HG03442 (cell line): ENCODE measurements at regions not wholly inside any gene's neighbourhood (a gene's known extent, or its start where the extent isn't known, plus 50 kb on each side); places are given as distances from the start of the nearest gene placed in this dataset.

Experiments
- ATAC-seq: cut with Tn5 transposase; IDR thresholded peaks from one replicate; pipeline ENCODE4 v1.9.1; 2021; ENCODE audit warnings: mild to moderate bottlenecking, moderate library complexity; ENCODE audit not compliant: unreplicated experiment

DNA sequence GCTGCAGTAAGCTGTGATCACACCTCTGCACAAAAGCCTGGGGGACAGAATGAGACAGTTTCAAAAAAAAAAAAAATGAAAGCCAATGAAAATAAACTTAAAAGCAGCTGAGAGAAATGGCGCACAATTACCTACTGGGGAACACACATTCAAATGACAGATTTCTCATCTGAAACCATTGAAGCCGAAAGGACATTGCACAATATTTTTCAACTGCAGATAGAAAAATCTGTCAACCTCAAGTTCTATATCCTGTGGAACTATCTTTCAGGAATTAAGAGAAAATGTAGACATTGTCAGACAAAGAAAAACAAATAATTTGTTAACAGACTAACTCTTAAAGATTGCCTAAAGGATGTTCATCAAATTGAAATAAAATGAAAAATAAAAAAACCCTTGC lies 442.8 kb downstream of the MATN1 start:
- ATAC-seq = no peak

DNA sequence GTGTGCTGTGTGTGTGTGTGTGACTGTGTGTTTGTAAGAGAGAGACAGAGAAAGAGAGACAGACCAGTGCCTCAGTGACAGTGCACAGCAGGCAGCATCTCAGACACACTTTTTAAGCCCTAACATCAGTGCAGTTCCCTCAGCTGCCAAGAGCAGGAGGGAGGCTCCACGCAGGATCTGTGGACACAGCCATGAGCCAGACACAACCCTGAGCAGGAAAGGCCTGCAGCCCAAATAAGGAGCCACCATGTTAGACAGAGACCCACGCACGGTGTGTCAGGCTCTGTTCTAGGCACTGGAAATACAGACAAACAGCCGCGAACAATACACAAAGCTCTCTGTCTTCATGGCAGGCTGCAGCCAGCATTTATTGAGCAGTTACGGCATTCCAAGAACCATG lies 445.5 kb downstream of the MATN1 start:
- no peak for ATAC-seq

DNA sequence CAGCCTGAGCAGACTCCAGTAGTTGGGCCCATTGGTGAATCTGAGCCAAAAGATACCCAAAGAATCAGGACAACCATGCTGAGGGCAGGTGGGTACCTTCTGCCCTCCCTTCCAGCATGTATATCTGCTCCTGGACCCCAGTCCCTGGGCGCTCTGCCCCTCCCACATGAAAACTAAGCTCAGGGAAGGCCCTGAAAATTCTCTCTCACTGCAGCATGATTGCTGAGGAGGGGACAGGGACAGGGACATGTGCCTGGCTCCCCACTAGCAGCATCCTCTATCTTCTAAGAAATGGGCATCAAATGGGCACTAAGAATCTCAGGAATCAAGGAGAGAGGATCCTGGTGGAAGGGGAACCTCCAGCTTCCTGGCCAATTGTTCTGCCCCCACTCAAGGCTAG lies 446.0 kb downstream of the MATN1 start:
- no peak for ATAC-seq

DNA sequence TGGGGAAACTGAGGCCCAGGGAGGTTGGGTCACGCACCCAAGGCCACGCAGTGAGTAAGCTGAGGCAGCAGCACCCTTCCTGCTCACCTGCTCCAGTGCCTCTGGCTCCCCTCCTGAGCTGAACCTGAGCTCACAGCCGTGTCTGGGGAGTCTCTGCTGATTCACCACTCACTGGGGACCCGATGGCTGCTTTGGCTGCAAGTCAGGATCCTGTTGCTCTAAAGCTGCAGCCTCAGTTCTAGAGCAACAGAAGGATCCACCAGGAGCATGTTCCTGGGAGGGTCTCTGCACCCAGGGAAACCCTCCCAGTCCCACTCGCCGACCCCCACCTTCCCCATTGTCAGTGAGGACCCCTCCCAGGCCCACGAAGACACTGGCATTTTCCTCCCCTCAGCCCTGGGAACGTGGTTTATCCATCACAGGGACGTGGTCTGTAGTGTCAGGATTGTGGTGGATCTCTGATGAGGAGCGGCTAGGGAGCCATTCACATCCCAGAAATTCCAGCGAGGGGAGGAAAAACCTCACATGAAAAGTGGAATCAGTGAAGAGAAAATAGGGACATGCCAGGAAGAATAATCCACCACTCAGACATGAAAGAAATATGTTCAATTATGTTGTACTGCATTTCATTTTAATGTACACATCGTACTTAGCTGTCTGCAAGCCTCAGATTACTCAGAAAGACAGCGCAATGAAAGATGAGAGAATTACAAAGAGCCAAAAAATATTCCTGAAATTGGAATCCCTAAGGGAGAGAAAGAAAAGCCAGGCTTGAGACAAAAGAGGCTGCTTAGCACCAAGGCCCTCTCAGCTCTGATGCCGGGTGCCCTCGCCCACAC lies 447.2 kb downstream of the MATN1 start:
- ATAC-seq = no peak

DNA sequence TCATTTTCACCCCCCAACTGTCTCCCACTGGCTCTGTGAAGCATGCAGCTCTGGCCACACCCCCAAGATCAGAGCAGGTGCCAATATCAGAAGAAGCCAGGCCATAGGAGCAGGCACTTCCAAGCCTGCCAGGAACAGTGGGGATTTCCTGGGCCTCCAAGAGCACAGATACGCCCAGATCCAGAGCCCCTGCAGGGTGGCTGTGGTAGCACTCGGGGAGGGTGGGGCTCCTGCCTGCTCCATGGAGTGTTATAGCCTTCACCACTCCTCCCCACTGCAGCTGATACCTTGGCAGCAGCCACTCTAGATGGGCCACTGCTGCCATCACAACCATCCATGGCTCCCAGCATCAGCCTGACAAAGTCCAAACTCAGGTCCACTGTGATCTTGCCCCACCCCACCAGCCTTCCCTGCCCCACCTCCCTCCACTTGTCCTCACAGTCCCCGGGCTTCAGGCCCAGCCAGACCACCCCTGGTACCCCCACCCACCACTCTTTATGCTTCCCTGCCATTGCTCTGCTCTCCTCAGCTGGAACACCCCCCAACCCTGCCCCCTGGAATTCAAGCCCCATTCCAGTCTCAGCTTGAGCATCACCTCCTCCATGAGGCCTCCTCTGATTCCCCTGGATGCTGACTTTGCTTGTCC lies 448.3 kb downstream of the MATN1 start:
- ATAC-seq = no peak

DNA sequence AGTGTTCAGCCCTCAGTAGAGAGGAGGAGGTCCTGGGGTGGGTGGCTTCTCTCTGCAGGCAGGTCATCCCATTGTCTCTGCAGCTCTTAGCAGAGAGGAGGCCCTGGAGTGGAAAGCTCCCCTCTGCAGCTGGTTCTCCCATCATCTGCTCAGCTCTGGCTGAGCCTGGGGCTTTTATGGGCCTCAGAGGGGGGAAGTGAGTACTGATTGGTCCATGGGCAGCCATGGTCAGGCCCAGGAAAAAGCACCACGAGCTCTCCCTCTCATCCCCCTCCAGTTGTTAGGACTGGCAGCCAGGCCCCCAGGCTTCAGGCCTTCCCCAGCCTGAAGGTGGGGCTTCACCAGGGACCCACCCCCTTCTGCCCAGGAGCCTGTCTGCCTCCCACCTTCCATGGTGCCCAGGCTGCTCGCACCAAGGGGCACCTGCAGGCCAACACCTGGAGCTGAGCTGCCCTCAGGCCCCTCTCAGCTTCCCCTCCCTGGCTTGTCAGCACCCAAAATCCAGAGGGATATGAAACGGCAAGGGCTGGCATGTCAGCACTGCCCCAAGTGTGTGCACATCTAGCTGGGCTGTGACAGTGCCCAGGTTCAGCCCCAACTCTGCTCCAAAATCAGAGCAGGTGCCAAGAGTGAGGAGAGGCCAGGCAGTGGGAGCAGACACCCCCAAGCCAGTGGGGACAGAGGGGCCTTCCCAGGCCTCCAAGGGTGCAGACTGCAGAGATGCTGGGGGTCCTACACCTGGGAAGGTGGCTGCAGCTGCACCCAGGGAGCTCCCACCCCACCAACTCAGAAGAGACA lies 449.0 kb downstream of the MATN1 start:
- no peak for ATAC-seq

DNA sequence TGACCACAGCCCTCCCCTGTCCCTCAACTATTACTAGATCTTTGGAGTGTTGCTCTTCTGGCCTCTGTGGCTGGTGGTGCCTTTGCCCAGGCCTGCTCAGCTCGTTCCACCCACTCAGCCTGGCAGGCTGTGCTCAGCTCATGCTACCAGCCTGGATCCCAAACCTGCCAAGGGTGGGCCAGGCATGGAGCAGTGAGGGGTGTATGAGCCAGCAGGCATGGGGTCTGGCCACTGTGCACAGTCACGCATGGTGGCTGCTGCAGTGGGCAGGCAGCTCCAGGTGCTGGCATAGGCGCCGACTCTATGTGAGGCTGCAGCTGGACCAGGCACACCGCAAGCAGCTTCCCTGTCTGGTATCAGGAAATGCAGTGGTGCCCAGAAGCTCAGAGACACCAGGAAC lies 449.9 kb downstream of the MATN1 start:
- ATAC-seq = no peak

DNA sequence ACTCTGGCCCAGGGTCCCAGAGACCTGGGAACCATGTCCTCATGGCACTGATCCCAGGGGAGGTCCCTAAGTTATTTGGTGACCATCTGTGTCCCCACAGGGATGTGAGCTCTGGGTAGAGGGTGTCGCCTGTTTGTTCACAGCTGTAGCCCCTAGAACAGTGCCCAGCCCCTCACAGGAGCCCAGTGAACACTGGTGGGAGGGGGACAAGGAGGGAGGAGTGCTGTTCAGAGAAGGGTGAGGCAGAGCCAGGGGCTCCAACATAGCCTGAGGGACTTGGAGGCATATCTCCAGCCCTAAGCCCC lies 450.4 kb downstream of the MATN1 start:
- no peak for ATAC-seq

DNA sequence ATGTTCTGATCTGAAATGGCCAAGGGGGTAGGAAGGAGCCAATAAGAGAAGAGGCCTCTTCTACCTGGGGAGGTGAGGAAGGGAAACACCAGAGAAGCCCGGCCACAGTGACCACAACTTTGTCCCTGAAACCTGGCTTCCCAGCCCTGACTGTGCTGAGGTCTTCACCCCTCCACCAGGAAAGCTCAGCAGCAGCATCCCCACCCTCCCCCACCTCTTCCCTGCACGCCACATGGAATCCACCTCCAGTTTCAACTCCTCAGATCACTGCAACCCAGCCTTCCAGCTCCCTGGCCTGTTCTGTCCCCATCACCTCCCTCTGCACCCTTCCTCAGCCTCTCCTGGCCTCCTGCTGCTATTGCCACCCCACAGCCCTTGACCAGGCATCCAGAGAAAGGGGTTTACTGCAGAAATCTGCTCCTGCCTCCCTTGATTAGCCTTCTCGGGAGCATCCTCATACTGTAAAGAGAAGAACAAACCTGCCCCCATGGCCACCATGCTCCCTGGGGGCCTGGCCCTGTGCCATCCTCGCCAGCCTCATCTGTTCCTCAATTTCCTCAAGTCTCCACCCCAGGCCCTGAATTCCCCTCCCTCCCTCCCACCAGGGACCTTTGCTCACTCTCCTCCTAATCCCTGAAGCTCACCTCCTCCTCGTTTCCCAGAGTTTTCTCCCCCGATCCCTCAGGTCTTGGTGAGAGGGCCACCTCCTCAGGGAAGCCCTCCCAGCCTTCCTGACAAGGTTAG lies 450.9 kb downstream of the MATN1 start:
- ATAC-seq = no peak

DNA sequence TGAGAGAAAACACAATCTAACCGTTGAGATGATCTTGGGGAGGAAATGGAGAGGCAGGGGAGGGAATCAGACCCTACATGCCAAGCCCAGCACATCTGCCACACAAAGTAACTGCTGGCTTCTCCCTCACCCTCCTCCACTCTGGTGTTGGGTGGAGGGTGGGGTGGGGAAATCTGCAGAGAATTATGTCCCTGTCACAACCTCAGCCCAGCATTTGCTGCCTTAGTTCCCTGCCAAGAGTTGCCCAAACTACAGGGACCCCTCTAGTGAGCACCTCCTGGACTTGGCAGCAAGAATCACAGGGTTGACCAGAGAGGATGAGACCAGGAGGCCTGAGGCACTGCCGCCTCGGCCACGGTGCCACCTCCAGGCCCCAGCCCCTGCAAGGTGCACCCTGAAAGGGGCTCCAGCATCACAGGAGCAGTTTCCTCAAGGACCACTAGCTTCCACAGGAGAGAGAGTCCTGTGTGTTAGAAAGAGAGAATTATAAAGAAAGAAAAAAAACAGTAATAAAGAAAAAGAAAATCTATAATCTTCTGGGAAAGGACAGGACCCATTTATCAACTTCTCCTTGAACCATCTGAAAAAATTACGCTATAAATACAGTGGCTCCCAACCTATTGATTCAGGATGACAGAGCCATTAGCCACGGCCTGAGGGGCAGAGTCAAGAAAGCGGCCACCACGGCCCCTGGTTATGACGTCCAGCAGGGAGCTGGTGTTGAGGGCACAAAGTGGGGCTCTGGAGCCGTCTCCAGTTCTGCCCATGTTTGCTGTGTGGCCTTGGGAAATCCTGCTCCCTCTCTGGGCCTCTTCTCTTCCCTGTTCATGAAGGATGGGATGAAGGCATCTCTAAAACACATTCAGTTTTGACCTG lies 451.7 kb downstream of the MATN1 start:
- ATAC-seq = no peak

DNA sequence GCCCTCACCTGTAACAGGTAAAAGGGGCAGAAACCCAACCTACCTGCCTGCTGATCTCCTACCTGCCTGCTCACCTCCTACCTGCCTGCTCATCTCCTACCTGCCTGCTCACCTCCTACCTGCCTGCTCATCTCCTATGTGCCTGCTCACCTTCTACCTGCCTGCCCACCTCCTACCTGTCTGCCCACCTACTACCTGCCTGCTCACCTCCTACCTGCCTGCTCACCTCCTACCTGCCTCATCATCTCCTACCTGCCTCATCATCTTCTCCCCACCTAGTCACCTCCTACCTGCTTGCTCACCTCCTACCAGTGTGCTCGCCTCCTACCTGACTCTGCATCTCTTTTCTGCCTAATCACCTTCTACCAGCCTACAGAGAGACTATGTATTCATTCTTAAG lies 452.9 kb downstream of the MATN1 start:
- no peak for ATAC-seq

DNA sequence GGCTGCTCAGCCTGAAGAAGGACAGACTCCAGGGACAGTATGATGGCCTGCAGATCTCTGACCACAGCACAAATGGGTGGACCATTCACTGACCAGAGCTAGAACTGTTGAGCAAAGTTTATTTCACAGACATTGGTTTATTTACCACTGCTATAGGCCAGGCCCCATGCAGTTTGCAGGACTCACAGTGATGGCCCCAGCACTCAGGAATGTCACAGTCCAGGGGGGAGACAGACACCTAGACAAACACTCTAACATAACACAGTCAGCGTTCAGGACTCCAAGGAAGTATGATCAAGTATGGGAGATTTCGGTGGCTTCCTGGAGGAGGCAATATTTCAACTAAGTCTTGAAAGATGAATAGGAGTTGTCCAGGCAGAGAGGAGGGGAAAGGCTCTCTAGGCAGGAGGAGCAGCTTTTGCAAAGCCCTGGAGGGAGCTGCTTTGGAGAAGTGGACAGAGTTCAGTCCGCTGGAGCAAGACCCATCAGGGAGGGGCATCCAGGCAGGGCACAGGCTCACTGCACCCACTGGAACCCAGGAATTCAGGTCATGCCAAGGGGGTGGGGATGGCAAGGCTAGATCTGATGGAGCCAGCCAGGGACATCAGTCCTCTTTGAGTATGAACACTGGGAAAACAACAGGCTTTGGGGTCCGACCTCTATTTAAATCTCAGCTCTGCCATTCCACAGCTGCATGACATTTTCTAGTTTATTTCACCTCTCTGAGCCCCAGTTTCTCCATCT lies 454.3 kb downstream of the MATN1 start:
- no peak for ATAC-seq

DNA sequence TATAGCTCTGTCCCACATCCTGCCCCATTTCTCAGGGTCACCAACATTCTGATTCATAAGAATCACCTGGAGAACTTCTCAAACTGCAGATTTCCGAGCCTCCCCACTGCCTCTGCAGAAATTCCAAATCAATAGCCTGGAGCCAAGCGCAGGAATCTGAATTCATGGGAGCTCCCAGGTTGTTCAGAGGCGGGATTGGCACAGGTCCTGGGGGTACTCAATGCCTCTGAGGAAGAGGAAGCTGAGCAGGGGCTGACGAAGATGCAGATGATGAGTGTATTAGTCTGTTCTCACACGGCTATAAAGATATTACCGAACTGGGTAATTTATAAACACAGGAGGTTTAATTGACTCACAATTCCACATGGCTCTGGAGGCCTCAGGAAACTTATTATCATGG lies 455.5 kb downstream of the MATN1 start:
- ATAC-seq = no peak

DNA sequence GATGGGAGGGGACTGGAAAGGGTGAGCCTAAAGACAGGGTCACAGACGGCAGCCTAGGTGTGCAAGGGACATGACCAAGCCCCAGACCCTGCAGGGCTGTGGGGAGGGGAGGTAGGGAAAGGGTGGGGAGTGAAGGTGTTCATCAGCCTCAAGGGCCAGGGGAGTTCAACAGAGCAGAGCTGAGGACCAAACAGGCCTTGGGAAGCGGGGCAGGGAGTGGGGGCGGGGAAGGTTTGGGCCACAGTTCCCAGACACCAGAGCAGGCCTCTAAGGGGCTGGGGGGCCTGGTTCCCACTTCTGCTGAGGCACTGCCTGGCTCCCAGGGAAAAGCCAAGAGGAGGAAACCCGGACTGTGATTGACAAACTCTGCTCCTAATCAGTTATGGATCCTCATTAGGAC lies 456.3 kb downstream of the MATN1 start:
- no peak for ATAC-seq

DNA sequence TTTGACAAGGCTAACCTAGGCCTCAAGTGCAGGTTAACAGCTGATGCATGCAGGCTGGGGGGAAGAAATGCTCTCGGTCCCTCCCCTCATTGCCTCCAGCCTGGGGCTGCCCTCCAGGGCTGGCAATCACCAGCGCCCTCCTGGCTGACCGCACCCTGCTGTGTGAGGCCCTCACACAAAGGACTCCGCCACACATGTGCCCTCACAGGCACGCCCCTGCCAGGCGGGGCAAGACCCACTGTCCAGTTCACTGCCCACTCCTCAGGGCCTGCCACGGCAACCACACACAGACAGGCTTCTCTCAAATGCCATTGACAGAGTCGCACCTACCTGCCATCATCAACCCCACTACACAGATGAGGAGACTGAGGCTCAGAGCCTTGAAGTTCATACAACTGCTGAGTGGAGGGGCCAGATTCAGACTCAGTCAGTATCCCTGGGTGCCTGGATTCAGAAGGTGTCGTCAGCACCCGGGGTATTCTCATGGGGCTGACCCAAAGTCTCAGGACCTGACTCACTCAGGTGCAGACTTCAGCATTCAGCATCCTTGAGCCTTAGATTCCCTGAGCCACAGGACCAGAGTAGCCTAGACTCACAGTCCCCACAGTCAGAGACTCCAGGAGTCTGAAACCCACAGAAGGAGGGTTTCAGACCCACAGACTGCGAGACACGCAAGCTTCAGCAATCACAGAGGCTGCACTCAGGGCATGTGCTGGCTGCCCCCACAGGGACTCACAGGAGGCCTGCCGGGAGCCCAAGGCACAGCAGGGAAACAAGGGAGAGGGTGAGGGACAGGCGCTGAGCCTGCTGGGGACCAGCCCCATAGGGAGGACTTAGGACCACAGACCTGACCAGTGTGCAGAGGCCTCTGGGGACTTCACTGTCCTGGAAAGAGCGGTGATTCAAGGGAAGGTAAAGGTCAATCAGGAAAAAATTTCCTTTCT lies 458.0 kb downstream of the MATN1 start:
- no peak for ATAC-seq

DNA sequence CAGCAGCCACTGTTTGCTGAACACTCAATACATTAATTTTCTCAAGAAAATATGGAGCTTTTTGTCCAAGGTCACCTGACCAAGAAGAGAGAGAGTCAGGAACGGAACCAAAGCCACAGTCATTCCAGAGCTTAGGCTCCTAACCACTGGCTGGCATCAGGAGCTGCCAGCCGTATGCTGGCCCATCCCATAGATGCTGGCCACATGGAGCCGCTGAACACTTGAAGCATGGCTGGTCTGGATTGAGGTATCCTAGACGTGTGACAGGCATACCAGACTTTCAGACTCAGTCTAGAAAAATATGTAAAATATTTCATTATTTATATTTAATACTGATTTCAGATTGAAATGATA lies 458.7 kb downstream of the MATN1 start:
- ATAC-seq = no peak

DNA sequence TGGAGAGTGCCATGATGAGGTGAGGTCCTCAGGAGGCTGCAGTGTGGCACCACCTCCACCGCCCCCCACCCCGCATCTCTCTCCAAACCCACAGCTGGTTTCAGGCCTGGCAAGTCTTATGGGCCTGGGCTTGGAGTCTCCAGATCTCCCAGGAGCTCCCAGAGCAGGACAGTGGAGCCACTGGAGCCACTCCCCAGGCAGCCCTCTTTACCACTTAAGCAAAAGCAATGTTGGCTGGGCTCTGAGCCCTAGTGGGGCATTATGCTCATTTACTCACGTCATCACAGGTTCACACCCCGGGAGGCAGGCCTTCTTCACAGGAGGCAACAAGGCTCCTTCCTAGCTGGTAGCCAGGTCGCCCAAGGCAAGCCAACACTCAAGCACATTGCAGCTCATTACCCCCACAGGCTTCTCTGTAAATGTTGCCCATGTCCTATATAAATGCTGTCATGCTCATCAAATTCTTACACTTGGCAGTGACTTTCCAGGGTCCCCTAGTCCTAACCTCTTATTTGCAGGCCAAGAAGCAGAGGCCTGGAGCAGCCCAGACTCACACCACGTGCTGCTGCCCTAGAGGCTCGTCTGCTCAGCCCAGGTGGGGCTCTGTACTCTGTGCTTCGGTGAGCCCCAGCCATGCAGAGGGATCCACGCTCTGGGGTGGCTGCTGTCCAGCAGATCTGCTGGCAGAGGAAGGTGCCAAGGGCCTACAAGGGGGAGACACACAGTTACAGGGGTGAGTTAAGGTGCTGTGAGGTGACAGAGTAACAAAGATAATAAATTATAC lies 459.3 kb downstream of the MATN1 start:
- no peak for ATAC-seq

DNA sequence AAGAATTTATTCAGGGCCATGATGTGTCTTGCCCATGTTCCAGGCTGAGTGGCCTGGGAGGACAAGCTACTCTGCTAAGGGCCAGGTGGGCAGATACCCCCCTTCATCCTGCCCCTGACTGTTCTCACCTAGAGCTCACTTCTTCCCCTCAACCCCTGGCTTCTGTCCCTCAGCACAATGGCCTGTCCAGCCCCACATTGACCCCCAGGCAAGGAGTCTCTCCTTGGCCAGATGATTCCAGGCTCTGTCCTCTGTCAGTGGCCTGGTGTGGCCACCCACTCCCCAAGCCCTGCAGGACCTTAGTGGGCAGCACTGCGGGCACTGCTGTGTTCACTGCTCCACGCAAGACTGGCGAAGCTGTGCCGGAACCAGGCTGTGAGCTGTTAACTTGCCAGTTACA lies 460.0 kb downstream of the MATN1 start:
- ATAC-seq = no peak
